Immature natural killer cell (primary cell): ENCODE measurements at regions not wholly inside any gene's neighbourhood (a gene's known extent, or its start where the extent isn't known, plus 50 kb on each side); places are given as distances from the start of the nearest gene placed in this dataset.

ENCODE experiments used
- DNase-seq, 3 donors: peaks; one replicate each; pipeline ENCODE4 v3.0.0; 2022; ENCODE audit warnings: mixed read lengths in 1 of 3
- H3K27ac Mint-ChIP-seq, 6 donors: one replicate each; pipeline ENCODE4 v1.8.0; 2020; ENCODE audit warnings: mixed read lengths in 6 of 6, mild to moderate bottlenecking in 5 of 6, inconsistent platforms in 4 of 6, moderate library complexity in 3 of 6
- H3K27me3 Mint-ChIP-seq, 3 donors: one replicate each; pipeline ENCODE4 v1.8.0; 2020 to 2021; ENCODE audit warnings: low read depth in 3 of 3, mild to moderate bottlenecking in 3 of 3, mixed read lengths in 3 of 3, moderate library complexity in 3 of 3, inconsistent platforms in 1 of 3
- H3K36me3 Mint-ChIP-seq, 3 donors: one replicate each; pipeline ENCODE4 v1.8.0; 2020; ENCODE audit warnings: mixed read lengths in 3 of 3, inconsistent platforms in 2 of 3, mild to moderate bottlenecking in 2 of 3
- H3K4me1 Mint-ChIP-seq, 2 donors: one replicate each; pipeline ENCODE4 v1.8.0; 2020; ENCODE audit warnings: inconsistent platforms in 2 of 2, mild to moderate bottlenecking in 2 of 2, mixed read lengths in 2 of 2, moderate library complexity in 1 of 2
- H3K4me3 Mint-ChIP-seq, 5 donors: one replicate each; pipeline ENCODE4 v1.8.0; 2020; ENCODE audit warnings: mild to moderate bottlenecking in 5 of 5, mixed read lengths in 5 of 5, inconsistent platforms in 3 of 5, moderate library complexity in 3 of 5
- H3K9me3 Mint-ChIP-seq, 6 donors: one replicate each; pipeline ENCODE4 v1.8.0; 2020; ENCODE audit warnings: mild to moderate bottlenecking in 6 of 6, mixed read lengths in 6 of 6, inconsistent platforms in 4 of 6, moderate library complexity in 3 of 6

DNA sequence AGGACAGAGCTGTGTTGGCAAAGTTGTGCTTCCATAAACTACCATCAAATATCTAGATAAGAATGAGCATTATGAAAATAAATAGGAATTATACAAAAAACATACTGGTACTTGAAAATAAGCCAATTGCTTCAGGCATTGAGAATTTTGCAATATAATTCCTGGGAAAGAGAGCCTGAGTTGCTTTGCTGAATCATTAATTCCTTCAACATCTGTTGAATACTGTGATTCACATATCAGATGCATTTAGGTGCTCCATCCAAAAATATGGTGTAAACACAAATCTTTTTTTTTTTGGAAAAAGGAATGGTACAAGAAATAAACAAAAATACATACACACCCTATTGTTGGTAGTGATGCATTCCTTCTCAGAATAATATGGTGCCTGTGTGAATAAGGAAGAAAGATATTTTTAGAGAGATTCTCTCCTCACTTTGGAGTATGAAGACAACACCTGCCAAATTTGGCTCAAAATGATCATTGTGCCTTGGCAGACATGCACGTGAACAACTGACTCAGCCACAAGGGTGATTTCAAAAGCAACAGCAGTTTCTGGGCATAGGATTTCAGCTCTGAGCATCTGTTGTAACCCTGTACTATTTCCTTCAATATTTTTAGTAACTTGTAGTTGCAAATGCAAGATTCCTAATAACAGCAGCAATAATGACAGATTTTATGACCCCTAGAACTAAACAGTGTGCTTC, 96.7 kb downstream of the CAVIN4 start:
- Mint-ChIP-seq H3K36me3 (no peaks in the 10 kb centered on the region), H3K27ac (no peak overlapping the region), H3K4me3 (no peak overlapping the region), H3K27me3 (peaks cover 0 to 4% (median 0%) of the 10 kb centered on the region in 3 donors), H3K4me1 (no peaks in the 10 kb centered on the region), H3K9me3 (peaks cover 0 to 2% (median 0%) of the 10 kb centered on the region in 6 donors)
- DNase-seq: no peak

DNA sequence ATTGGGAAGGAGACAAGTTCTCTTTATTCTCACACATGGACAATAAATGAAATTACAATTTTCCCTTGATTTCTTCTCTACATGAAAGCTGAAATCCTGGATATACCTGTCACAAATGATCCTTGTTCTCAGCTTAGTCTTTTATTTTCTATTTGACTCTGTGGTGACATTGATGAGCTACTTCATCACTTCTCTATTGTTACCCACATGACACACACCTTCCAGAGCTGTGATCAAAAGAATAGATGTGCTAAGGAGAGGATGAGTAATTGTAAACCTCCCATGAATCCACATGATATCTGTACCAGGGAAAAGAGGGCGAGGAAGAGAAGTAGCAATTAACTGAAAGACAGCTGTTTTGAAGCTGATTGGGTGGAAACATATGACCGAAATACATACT, 102.0 kb downstream of the CAVIN4 start:
- H3K27ac Mint-ChIP-seq: no peak overlapping the region
- no peak for DNase-seq
- H3K27me3 Mint-ChIP-seq: peaks cover 0 to 8% (median 0%) of the 10 kb centered on the region in 3 donors
- H3K36me3 Mint-ChIP-seq: no peaks in the 10 kb centered on the region
- no peaks in the 10 kb centered on the region for H3K4me1 Mint-ChIP-seq
- H3K9me3 Mint-ChIP-seq: peaks cover 0 to 1% (median 0%) of the 10 kb centered on the region in 6 donors
- H3K4me3 Mint-ChIP-seq: no peak overlapping the region

DNA sequence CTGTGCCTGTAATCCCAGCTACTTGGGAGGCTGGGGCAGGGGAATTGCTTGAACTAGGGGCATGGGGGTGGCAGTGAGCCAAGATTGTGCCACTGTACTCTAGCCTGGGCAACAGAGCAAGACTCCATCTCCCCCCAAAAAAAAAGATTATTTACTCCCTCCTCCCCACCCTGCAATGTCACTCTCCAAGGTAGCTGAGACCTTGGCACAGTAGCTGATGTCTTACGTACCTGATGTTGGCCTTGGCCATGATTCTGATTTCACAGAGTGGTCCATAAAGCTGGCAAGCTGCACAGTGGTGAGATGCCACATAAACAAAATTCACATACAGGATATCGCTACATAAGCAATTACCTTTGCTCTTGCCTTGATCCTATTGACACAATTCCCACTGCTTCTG, 108.5 kb downstream of the CAVIN4 start:
- Mint-ChIP-seq H3K36me3 (no peaks in the 10 kb centered on the region), H3K4me3 (no peak overlapping the region), H3K4me1 (peaks cover 0 to 10% of the 10 kb centered on the region in 2 donors), H3K27me3 (peaks cover 0 to 8% (median 5%) of the 10 kb centered on the region in 3 donors), H3K27ac (no peak overlapping the region), H3K9me3 (peaks cover 0 to 3% (median 0%) of the 10 kb centered on the region in 6 donors)
- DNase-seq: no peak

DNA sequence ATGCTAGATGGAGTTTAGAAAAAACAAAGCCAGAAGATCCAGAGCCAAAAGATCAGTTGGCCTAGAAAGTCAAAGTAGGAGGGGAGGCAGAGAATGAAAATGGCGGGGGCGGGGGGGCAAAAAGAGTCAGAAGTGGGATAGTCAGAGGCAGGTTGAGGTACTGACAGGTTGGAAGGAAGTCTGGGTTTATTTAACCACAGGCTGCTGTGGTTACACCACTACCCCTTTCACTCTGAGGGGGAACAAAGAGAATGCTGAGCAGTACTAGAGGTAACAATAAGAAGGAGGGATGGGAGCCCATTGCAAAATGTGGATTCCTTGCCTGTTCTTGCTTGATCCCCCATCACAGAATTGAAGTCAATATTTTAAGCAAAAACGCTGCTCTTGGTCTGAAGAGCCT, 111.8 kb downstream of the CAVIN4 start:
- H3K27me3 Mint-ChIP-seq: peaks cover 0 to 6% (median 4%) of the 10 kb centered on the region in 3 donors
- H3K27ac Mint-ChIP-seq: no peak overlapping the region
- DNase-seq: no peak
- H3K4me1 Mint-ChIP-seq: peaks cover 0 to 10% of the 10 kb centered on the region in 2 donors
- H3K36me3 Mint-ChIP-seq: no peaks in the 10 kb centered on the region
- H3K9me3 Mint-ChIP-seq: peaks cover 0 to 3% (median 0%) of the 10 kb centered on the region in 6 donors
- no peak overlapping the region for H3K4me3 Mint-ChIP-seq

DNA sequence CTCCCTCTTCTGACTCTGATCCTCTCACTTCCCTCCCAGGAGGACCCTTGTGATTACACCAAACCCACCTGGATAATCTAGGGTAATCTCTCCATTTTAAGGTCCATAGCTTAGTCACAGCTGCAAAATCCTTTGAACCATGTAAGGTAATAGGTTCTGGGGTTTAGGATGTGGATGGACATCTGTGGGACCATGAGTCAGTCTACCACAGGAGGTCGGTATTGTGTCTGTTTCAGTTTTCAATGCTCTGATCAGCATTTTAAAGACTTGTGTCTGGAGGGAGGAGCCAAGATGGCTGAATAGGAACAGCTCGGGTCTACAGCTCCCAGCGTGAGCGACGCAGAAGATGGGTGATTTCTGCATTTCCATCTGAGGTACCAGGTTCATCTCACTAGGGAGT, 112.6 kb downstream of the CAVIN4 start:
- Mint-ChIP-seq H3K4me1 (peaks cover 0 to 10% of the 10 kb centered on the region in 2 donors), H3K36me3 (no peaks in the 10 kb centered on the region), H3K4me3 (no peak overlapping the region), H3K27ac (no peak overlapping the region), H3K9me3 (peaks cover 0 to 3% (median 0%) of the 10 kb centered on the region in 6 donors), H3K27me3 (peaks cover 0 to 6% (median 4%) of the 10 kb centered on the region in 3 donors)
- DNase-seq: no peak

DNA sequence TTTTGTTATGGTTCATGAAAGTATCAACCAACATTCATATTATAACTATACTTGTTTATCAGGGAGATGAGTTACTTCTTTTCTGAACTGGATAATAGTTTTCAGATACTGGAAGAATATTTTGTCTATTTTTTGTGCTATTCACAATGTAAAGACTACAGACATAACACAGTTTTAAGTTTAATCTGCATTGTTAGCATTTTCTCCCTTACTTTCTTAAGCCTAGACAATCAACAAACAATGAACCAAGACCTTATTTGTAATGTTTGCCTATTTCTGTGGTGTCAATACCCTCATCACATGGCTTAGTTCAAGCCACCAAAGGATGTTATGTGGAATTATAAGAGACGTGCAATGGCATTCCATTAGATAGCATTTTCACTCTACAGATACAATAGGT, 119.5 kb downstream of the CAVIN4 start:
- Mint-ChIP-seq H3K4me1 (no peaks in the 10 kb centered on the region), H3K27ac (no peak overlapping the region), H3K36me3 (no peaks in the 10 kb centered on the region), H3K4me3 (no peak overlapping the region), H3K9me3 (no peaks in the 10 kb centered on the region), H3K27me3 (peaks cover 0 to 3% (median 0%) of the 10 kb centered on the region in 3 donors)
- no peak for DNase-seq

DNA sequence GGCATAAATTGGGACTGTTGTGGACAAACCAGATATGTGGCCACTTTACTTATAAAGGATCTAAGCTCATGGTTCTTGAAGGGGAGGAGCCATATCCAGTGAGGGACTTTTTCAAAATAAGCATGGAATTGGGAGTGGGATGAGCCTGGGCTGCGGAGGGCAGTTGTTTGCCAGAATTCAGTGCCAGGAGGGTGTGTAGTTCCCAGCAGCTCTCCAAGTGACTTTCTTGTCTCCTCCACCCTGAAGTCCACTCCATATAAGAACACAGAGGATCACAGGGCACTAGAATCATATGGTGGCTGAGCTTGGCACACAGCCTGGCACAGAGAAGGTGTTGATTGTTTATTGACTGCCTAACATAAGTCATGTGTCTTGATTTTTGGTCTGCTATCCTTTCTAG, 121.1 kb downstream of the CAVIN4 start:
- no peaks in the 10 kb centered on the region for H3K36me3 Mint-ChIP-seq
- no peaks in the 10 kb centered on the region for H3K4me1 Mint-ChIP-seq
- no peak for DNase-seq
- H3K4me3 Mint-ChIP-seq: no peak overlapping the region
- no peak overlapping the region for H3K27ac Mint-ChIP-seq
- H3K9me3 Mint-ChIP-seq: no peaks in the 10 kb centered on the region
- peaks cover 0 to 3% (median 0%) of the 10 kb centered on the region in 3 donors for H3K27me3 Mint-ChIP-seq

DNA sequence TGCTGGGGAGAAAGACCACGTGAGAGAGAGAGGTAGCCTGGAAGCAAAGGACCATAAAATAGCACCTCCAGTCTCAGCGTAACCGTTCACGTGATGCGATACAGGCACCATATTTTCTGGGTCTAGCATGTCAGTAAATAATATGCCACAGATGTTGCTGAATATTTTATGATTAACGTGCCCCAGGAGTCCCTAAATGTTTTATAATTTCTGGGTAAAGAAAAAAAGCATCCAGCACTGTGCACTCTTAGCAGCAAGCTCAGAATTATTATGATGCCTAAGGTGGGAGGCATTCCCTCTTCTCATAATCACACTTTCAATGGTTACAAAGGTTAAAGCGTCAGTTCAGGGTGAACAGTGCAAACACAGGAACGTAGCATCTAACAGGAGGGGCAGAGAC, 121.8 kb downstream of the CAVIN4 start:
- Mint-ChIP-seq H3K9me3 (no peaks in the 10 kb centered on the region), H3K36me3 (no peaks in the 10 kb centered on the region), H3K4me1 (no peaks in the 10 kb centered on the region), H3K27me3 (peaks cover 0 to 3% (median 0%) of the 10 kb centered on the region in 3 donors), H3K4me3 (no peak overlapping the region), H3K27ac (no peak overlapping the region)
- DNase-seq: no peak

DNA sequence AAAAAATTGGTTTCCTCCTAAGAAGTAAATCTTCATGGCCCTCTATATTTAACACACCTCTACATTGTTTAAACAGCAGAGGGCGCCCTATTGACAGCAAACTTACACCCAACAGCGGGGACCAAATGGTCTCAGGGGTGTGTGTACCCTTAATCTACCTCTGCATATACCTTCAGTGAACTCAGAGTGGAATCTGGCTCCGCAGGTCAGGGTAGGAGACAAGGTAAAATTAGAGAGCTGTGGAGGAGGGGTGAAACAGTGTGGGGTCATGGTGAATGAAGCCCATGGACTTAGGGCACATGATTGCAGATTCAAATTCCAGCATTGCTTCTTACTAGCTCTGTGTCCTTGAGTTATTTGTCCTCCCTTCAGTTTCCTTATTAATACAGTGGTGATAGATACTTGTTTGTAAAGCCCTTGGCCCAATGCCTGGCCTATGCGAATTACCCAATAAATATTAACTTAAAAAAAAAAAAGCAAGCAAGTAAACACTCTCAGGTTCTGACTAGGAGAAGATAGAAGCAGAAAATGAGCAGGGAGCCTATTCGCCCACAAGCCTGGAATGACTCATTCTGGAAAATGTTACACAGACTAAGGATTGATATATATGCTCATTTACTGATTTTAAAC, 122.9 kb downstream of the CAVIN4 start:
- DNase-seq: no peak
- Mint-ChIP-seq H3K4me1 (no peaks in the 10 kb centered on the region), H3K27ac (no peak overlapping the region), H3K27me3 (peaks cover 0 to 3% (median 1%) of the 10 kb centered on the region in 3 donors), H3K36me3 (no peaks in the 10 kb centered on the region), H3K9me3 (no peaks in the 10 kb centered on the region), H3K4me3 (no peak overlapping the region)

DNA sequence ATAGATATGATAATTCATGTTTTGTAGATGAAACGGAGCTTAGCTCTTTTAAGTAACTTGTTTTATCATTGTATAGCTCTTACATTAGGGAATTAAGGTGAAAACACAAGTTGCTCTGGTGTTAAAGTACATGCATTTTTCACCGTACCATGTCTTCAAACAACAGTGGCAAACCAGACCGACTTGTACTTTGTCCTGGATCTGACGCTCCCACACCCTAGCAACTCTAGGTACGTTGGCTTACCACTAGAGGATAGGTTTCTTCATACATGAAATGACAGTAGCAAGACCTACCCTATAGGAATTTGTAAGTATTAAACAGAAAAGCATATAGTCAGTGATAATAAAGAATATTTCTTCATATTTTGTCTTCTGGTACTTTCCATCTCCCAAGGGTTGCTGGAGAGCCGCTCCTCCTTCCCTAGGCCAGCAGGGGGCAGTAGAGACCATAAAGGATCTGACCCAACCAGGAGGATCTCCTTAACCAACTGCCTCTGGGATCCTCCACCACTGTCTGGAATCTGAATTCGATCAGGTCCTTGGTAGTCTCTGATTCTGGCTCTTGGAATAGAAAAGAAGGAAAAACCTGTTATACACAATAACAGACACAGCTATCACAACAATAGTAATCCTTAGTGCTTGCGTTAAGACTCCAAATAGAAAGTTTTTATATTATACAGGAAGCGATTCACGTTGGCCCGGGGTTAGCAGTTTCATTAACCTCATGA, 136.7 kb downstream of the CAVIN4 start:
- Mint-ChIP-seq H3K9me3 (peaks cover 0 to 4% (median 0%) of the 10 kb centered on the region in 6 donors), H3K4me3 (no peak overlapping the region), H3K36me3 (no peaks in the 10 kb centered on the region), H3K4me1 (no peaks in the 10 kb centered on the region), H3K27ac (no peak overlapping the region), H3K27me3 (peaks cover 0 to 3% (median 2%) of the 10 kb centered on the region in 3 donors)
- peak in 1 of 3 donors; percentile 6 for DNase-seq

DNA sequence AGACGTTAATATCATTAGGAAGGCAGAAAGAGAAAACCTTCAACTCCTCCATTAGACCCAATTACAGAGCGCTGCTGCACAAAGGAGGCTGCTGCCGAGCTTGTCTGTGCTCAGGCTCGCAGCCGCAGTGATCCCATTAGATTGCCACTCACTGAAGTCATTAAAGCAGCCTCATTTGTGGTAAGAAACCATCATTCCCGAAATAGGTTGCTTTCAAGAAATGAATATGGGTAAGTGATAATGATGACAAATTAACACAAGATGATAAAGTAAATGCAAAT, 137.2 kb downstream of the CAVIN4 start:
- no peaks in the 10 kb centered on the region for H3K36me3 Mint-ChIP-seq
- peaks cover 0 to 4% (median 0%) of the 10 kb centered on the region in 6 donors for H3K9me3 Mint-ChIP-seq

DNA sequence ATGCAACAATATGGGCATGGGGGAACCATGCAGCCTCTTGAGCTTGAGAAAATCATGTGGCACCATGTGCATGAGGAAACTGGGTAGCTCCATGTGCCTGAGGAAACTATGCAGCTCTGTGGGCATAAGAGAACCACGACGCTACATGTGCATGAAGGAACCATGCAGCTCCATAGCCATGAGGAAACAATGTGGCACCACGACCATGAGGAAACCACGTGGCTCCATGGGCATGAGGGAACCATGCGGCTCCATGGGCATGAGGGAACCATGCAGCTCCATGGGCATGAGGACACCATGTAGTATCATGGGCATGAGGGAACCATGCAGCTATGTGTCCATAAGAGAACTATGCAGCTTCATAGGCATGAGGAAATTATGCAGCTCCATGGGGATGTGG, 140.8 kb downstream of the CAVIN4 start:
- Mint-ChIP-seq H3K27ac (no peak overlapping the region), H3K36me3 (no peaks in the 10 kb centered on the region), H3K4me3 (no peak overlapping the region), H3K27me3 (peaks cover 0 to 5% (median 2%) of the 10 kb centered on the region in 3 donors), H3K4me1 (no peaks in the 10 kb centered on the region), H3K9me3 (peaks cover 0 to 2% (median 0%) of the 10 kb centered on the region in 6 donors)
- no peak for DNase-seq

More for the DNA sequence above, 137.2 kb downstream of the CAVIN4 start:
- H3K27ac Mint-ChIP-seq: no peak overlapping the region
- H3K4me3 Mint-ChIP-seq: no peak overlapping the region
- no peaks in the 10 kb centered on the region for H3K4me1 Mint-ChIP-seq
- peaks cover 0 to 3% (median 2%) of the 10 kb centered on the region in 3 donors for H3K27me3 Mint-ChIP-seq
- no peak for DNase-seq

DNA sequence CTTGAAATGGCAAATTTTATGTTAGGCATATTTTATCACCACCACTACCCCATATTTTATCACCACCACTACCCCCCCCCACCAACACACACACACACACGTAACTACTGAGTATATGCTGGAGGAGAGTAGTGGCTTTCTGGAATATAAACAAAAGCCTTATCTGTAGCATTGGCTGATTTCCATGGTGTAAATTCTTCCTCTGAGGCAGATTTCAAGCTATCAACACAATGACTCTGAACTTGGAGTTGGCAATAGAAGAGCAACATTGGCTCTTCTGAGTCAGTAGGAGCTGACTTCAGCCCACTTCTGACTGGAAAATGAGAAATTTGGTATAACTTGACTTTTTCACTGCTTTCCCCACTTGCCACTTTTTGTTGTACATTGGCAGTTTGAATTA, 143.0 kb downstream of the CAVIN4 start:
- H3K4me1 Mint-ChIP-seq: no peaks in the 10 kb centered on the region
- no peaks in the 10 kb centered on the region for H3K36me3 Mint-ChIP-seq
- no peak for DNase-seq
- no peak overlapping the region for H3K27ac Mint-ChIP-seq
- peaks cover 0 to 2% (median 0%) of the 10 kb centered on the region in 3 donors for H3K27me3 Mint-ChIP-seq
- no peak overlapping the region for H3K4me3 Mint-ChIP-seq
- H3K9me3 Mint-ChIP-seq: no peaks in the 10 kb centered on the region

DNA sequence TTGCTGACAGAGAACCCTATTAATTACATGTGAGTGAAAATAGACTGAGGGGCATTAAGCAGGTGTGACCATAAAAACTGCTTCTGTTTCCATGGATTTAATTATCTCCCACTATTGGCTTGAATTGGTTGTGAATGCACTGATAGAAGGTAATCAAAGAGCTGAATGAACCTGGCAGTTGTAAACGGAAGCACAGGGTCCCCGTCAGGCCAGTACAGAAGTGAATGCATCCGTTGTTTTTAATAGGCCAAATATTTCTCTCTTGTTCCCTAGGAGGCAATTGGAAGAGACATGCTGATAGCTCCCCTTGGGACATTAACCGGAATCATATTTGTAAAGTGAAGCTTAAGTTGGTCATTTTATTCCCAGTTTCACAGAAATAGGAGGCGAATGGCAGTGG, 147.0 kb downstream of the CAVIN4 start:
- Mint-ChIP-seq H3K4me3 (no peak overlapping the region), H3K27ac (no peak overlapping the region), H3K4me1 (no peaks in the 10 kb centered on the region), H3K9me3 (no peaks in the 10 kb centered on the region), H3K27me3 (peaks cover 0 to 1% (median 0%) of the 10 kb centered on the region in 3 donors), H3K36me3 (no peaks in the 10 kb centered on the region)
- DNase-seq: no peak
